GM12878 (cell line): ENCODE measurements at regions not wholly inside any gene's neighbourhood (a gene's known extent, or its start where the extent isn't known, plus 50 kb on each side); places are given as distances from the start of the nearest gene placed in this dataset.

Experiments
- ATAC-seq: fragments of 200-7000 bp; cut with Tn5 transposase; 3 replicates; pipeline ENCODE4 v1.9.1; 2020; ENCODE audit warnings: mild to moderate bottlenecking, moderate library complexity
- BruUV-seq: library from RNA; stranded (reverse); fragments of 400-500 nt; replicated peaks from 2 replicates; lab custom pipeline; 2021; lab: Mats Ljungman, UMichigan
- CTCF ChIA-PET: fragments of 300-600 bp; sonication (Branson Sonifier 250); formaldehyde crosslinking; extraction: SDS; loops from one replicate; lab custom pipeline; 2021; ENCODE audit warnings: inconsistent platforms; lab: Yijun Ruan, JAX
- POLR2A ChIA-PET: fragments of 350-600 bp; formaldehyde crosslinking; extraction: SDS; loops from one replicate; lab custom pipeline; 2021; ENCODE audit warnings: inconsistent platforms; lab: Charles Lee
- RAD21 ChIA-PET: fragments of 300-600 bp; sonication (Branson Sonifier 250); formaldehyde crosslinking; loops from one replicate; lab custom pipeline; 2023; ENCODE audit warnings: antibody characterized with exemption; ENCODE audit not compliant: unreplicated experiment; lab: Charles Lee
- SMC1A ChIA-PET: fragments of 300-600 bp; sonication (Branson Sonifier 250); formaldehyde crosslinking; loops from one replicate; lab custom pipeline; 2023; ENCODE audit not compliant: unreplicated experiment, uncharacterized antibody; lab: Charles Lee
- DNase-seq: peaks from one replicate; pipeline ENCODE4 v3.0.0-alpha.2; 2011; ENCODE audit warnings: low read depth, low spot score
- FAIRE-seq: peaks from 3 replicates; lab custom pipeline; 2011; peaks lifted over from hg19 to GRCh38; lab: Jason Lieb, UNC
- H2AFZ ChIP-seq: 2 replicates; pipeline ENCODE4 v1.6.0; 2011; ENCODE audit warnings: low read depth, low read length, control low read depth; ENCODE audit not compliant: control insufficient read depth
- H3K27ac ChIP-seq: 2 replicates; pipeline ENCODE4 v1.5.1; 2011; ENCODE audit warnings: control low read depth; ENCODE audit not compliant: control insufficient read depth, insufficient read depth
- H3K27me3 ChIP-seq, 2 experiments: replicated peaks in 1 of 2; 2 replicates each; pipeline versions ENCODE4 v1.6.0 to v1.6.1; 2011; ENCODE audit warnings: low read length in 1 of 2; ENCODE audit not compliant: control insufficient read depth in 2 of 2, insufficient read depth in 2 of 2
- H3K36me3 ChIP-seq, 2 experiments: 2 replicates each; pipeline ENCODE4 v1.5.1; 2011; ENCODE audit warnings: low read length in 1 of 2; ENCODE audit not compliant: control insufficient read depth in 2 of 2, insufficient read depth in 2 of 2
- H3K4me1 ChIP-seq: 2 replicates; pipeline ENCODE4 v1.6.1; 2011; ENCODE audit warnings: mild to moderate bottlenecking, low read length, moderate library complexity, mixed read lengths; ENCODE audit not compliant: control insufficient read depth, insufficient read depth
- H3K4me2 ChIP-seq: 2 replicates; pipeline ENCODE4 v1.6.0; 2011; ENCODE audit warnings: control low read depth; ENCODE audit not compliant: control insufficient read depth, insufficient read depth
- H3K4me3 ChIP-seq: fragments of 200-600 bp; sonication (generic); 2 replicates; pipeline ENCODE4 v1.5.1; 2016
- H3K79me2 ChIP-seq: 2 replicates; pipeline ENCODE4 v1.6.0; 2011; ENCODE audit warnings: low read length; ENCODE audit not compliant: control insufficient read depth, insufficient read depth
- H3K9ac ChIP-seq: 2 replicates; pipeline ENCODE4 v1.8.0; 2011; ENCODE audit warnings: low read length, control low read depth, mixed read lengths; ENCODE audit not compliant: control insufficient read depth, insufficient read depth
- H3K9me3 ChIP-seq: replicated peaks from 3 replicates; pipeline ENCODE4 v1.5.1; 2011; ENCODE audit warnings: mild to moderate bottlenecking, low read length; ENCODE audit not compliant: control insufficient read depth, insufficient read depth
- H4K20me1 ChIP-seq: 2 replicates; pipeline ENCODE4 v1.6.0; 2011; ENCODE audit not compliant: control insufficient read depth, insufficient read depth
- CUX1 ChIP-seq: IDR thresholded peaks from 2 replicates; pipeline ENCODE4 v1.6.1; 2012; ENCODE audit warnings: improper control_type of control experiment, low read depth, low read length; ENCODE audit not compliant: insufficient replicate concordance
- ETV6 ChIP-seq, 2 experiments: fragments of 450-650 bp in 1 of 2; IDR thresholded peaks in 1 of 2; conservative IDR thresholded peaks in 1 of 2; 2 replicates each; pipeline ENCODE4 v1.6.1; 2014; ENCODE audit warnings: antibody characterized with exemption in 1 of 2, borderline replicate concordance in 1 of 2, low read depth in 1 of 2, mild to moderate bottlenecking in 1 of 2, moderate library complexity in 1 of 2
- GATAD2B ChIP-seq: fragments of 450-650 bp; conservative IDR thresholded peaks from 2 replicates; pipeline ENCODE4 v1.6.1; 2017; ENCODE audit warnings: low read depth, mild to moderate bottlenecking, moderate library complexity
- HSF1 ChIP-seq: fragments of 150-350 bp; IDR thresholded peaks from 2 replicates; pipeline ENCODE4 v1.6.1; 2014; ENCODE audit warnings: mild to moderate bottlenecking, low read depth, low read length
- MLLT1 ChIP-seq: fragments of 450-650 bp; IDR thresholded peaks from 2 replicates; pipeline ENCODE4 v1.6.1; 2016; ENCODE audit warnings: mild to moderate bottlenecking
- PML ChIP-seq: IDR thresholded peaks from 2 replicates; pipeline ENCODE4 v1.6.1; 2012; ENCODE audit warnings: low read length, inconsistent platforms
- POLR2AphosphoS2 ChIP-seq: IDR thresholded peaks from 2 replicates; pipeline ENCODE4 v1.6.1; 2011; ENCODE audit warnings: low read depth, mild to moderate bottlenecking, low read length, improper control_type of control experiment, moderate library complexity
- SKIL ChIP-seq: fragments of 450-650 bp; IDR thresholded peaks from 2 replicates; pipeline ENCODE4 v1.6.1; 2017; ENCODE audit warnings: mild to moderate bottlenecking, low read depth, inconsistent platforms; ENCODE audit not compliant: poor library complexity, severe bottlenecking
- SMAD1 ChIP-seq: fragments of 450-650 bp; IDR thresholded peaks from 2 replicates; pipeline ENCODE4 v1.6.1; 2018; ENCODE audit warnings: mild to moderate bottlenecking, low read depth; ENCODE audit not compliant: partially characterized antibody
- SMC3 ChIP-seq: IDR thresholded peaks from 2 replicates; pipeline ENCODE4 v1.6.1; 2011; ENCODE audit warnings: low read length, improper control_type of control experiment, borderline replicate concordance
- SPI1 ChIP-seq: IDR thresholded peaks from 2 replicates; pipeline ENCODE4 v1.6.1; 2011; ENCODE audit warnings: low read depth, mild to moderate bottlenecking, low read length, moderate library complexity, borderline replicate concordance; ENCODE audit not compliant: insufficient read depth
- ZBED1 ChIP-seq: IDR thresholded peaks from 2 replicates; pipeline ENCODE4 v1.6.1; 2016; ENCODE audit warnings: borderline replicate concordance
- ZNF274 ChIP-seq: IDR thresholded peaks from one replicate; pipeline ENCODE4 v1.8.0; 2011; ENCODE audit not compliant: insufficient read length, insufficient read depth
- ZNF384 ChIP-seq: IDR thresholded peaks from 2 replicates; pipeline ENCODE4 v1.6.1; 2012; ENCODE audit warnings: low read depth, mild to moderate bottlenecking, low read length, improper control_type of control experiment, borderline replicate concordance
- WGBS: methylation state at CpG from one replicate; pipeline ENCODE4 v1.1.6; 2016; ENCODE audit warnings: low lambda C conversion rate; ENCODE audit not compliant: insufficient replicate concordance, insufficient coverage; ENCODE audit errors: missing lambda C conversion rate; 5-methylcytosine and 5-hydroxymethylcytosine counted together
- in situ Hi-C: fragments of 300-500 bp; cut with MboI; formaldehyde crosslinking; loops from 9 replicates; pipeline ENCODE4 v1.14.3; 2018; ENCODE audit warnings: mixed read lengths
- intact Hi-C: fragments of 100-400 bp; cut with micrococcal nuclease; formaldehyde crosslinking; loops from one replicate; pipeline ENCODE4 v1.14.2; 2022; ENCODE audit not compliant: unreplicated experiment

GRCh38 chr2:220241423-220241822 lies 614.0 kb downstream of the SLC4A3 start:
- RAD21 ChIA-PET: no interaction called here
- intact Hi-C loops: no loop called here
- Histone ChIP-seq H3K4me3 (no peak overlapping the region), H3K27me3 (no peaks in the 10 kb centered on the region)
- no peak for TF ChIP-seq HSF1
- TF ChIP-seq CUX1: no peak
- no peak for TF ChIP-seq GATAD2B
- no peak for TF ChIP-seq SPI1
- TF ChIP-seq PML: no peak
- no peak for TF ChIP-seq ZNF384
- TF ChIP-seq ZBED1: no peak
- no peak for TF ChIP-seq MLLT1
- no peak for TF ChIP-seq SKIL
- TF ChIP-seq ZNF274: no peak
- no peak for TF ChIP-seq POLR2AphosphoS2
- no peak for TF ChIP-seq SMAD1
- no peak for TF ChIP-seq SMC3
- TF ChIP-seq ETV6 (conservative IDR thresholded peaks at IDR 0.05 in 1 of 2, IDR thresholded peaks at IDR 0.05 in 1 of 2; ENCODE audit: borderline replicate concordance in 1 of 2, low read depth in 1 of 2): no peak
- TF ChIP-seq, all 136 proteins: peak for 0
- no peak for DNase-seq
- WGBS: 2% methylated on average over 2 of the region's 2 CpGs
- Histone ChIP-seq H4K20me1 (no peaks in the 10 kb centered on the region), H2AFZ (no peak overlapping the region), H3K9me3 (no peaks in the 10 kb centered on the region), H3K4me2 (no peak overlapping the region), H3K4me1 (no peaks in the 10 kb centered on the region), H3K9ac (no peak overlapping the region), H3K36me3 (no peaks in the 10 kb centered on the region), H3K79me2 (no peaks in the 10 kb centered on the region), H3K27ac (no peak overlapping the region)
- SMC1A ChIA-PET: no interaction called here
- CTCF ChIA-PET: no interaction called here
- BruUV-seq: no TSS peak
- in situ Hi-C loops: no loop called here
- POLR2A ChIA-PET: no interaction called here
- ATAC-seq: no peak
- no peak for FAIRE-seq
